ENCODE measurements at regions not wholly inside any gene's neighbourhood (a gene's known extent, or its start where the extent isn't known, plus 50 kb on each side); places are given as distances from the start of the nearest gene placed in this dataset.

- TF ChIP-seq POLR2A (IDR thresholded peaks at IDR 0.05): no peak
- no peak for TF ChIP-seq CTCF (IDR thresholded peaks at IDR 0.05)
Measured at GRCh38 chr12:115439008-115439601, 755.1 kb upstream of the TBX3 start.

Data from lower leg skin (tissue), 3 donors.